CD4-positive, alpha-beta T cell treated with Interleukin-4 for 1 hour (primary cell): ENCODE measurements at regions not wholly inside any gene's neighbourhood (a gene's known extent, or its start where the extent isn't known, plus 50 kb on each side); places are given as distances from the start of the nearest gene placed in this dataset.

Experiments used
- DNase-seq, 2 donors: peaks; one replicate each; pipeline ENCODE4 v3.0.0-alpha.2; 2020 to 2022

DNA sequence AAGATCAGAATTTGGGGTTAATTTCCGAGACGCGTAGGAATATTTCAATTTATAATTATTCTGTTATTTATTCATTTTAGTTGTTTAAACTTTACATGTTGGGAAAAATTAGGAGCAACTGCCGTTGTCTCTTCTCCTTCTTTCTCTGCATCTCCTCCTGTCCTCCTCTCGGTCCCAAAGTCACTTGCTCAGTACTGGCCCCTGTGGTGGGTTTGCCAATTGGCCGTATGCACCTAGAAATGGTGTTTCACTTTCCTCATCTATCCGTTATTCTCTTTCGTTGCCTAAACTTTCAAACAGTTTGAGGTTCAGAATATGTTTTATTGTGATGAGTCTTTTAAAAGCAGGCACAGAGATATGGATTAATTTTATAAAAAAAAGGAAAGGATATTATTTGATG, 517.9 kb downstream of the PLCL1 start:
- no peak for DNase-seq

DNA sequence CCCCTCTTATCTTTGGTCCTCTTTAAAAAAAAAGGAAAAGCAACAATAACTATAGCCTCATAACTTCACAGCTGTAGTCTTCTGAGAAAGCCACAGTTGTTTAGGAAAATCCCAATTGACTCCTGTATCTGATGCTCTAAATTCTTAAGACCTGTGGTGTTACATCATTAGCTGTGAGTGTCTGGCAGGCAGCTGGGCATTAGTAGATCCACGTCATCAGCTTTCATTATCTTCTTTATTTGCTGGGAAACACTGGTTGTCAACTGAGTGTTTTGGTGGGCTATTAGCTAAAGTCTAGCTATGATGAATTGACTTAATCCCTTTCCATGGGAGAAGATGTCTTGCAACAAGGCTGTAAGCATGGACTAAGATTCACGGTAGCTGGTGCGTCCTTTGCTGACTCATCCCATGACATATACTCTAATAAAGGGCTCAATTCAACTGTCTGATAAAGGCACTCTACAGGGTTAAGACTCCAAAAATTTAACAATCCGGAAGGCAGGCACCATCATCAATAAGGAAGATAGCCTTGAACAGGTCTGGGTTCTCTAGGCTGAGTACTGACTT, 517.2 kb downstream of the PLCL1 start:
- DNase-seq: no peak

GRCh38 chr2:198316852-198317396, 512.5 kb downstream of the PLCL1 start:
- DNase-seq: no peak

DNA sequence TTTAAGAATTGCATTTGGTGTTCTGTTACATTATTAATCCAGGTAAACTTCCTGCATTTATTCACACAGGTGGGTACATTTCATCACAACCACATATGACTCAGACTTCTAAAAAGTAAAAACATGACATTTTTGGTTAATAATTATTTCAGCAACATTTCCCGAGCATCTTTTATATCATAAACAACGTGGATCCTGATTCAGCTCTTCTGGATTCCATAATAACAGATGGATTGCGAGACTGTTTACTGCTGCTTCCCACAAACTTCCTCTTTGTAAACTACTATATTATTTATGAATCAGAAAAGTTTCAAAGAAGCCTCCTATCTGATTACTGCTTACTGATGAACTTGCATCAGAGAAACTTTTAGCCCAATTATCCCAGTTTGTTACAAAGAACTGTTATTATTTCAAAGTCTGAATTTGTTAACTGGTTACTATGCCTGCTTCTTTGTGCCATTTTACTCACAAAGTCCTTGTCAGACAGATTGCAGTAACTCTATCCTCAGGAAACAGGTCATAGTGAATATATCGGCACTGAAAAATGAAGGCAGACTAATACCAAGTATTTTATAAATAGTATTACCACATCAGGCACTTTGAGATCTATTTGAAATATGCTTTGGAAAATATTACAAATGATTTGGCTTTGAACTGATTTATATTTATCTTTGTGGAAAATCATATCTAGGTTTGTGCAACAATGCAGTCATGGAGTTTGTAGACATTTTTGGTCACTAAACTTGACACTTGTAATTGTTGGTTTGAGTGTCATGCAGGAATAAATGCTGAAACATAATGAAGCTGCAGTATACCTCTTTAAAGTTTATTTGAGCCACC, 511.6 kb downstream of the PLCL1 start:
- DNase-seq: no peak

DNA sequence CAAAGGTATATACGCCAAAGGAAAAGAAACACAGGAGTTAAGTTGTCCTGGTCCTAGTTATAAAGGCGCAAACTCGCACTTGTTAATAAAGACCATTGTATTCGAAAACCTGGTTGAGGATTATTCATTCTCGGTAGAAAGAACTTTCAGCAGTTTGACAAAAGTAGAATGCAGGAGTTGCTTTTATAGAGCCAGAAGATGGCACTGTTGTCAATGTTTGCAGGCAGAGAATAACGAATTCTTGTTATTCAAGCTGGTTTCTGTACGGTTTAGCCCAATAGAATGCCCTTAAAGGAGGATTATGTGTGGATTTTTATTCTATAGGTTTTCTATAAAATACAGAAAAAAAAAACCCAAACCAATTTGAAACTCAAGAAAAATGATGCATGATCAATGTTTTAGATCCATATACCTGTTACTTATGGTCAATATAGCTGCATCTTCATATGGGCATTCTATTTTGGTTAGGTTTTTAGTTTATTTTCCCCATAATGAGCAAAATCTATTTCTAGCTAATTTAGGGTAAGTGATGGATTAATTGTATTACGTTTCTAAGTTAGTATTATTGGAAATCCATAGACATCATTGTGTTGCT, 510.3 kb downstream of the PLCL1 start:
- DNase-seq: peak in 1 of 2 donors; percentile 42

DNA sequence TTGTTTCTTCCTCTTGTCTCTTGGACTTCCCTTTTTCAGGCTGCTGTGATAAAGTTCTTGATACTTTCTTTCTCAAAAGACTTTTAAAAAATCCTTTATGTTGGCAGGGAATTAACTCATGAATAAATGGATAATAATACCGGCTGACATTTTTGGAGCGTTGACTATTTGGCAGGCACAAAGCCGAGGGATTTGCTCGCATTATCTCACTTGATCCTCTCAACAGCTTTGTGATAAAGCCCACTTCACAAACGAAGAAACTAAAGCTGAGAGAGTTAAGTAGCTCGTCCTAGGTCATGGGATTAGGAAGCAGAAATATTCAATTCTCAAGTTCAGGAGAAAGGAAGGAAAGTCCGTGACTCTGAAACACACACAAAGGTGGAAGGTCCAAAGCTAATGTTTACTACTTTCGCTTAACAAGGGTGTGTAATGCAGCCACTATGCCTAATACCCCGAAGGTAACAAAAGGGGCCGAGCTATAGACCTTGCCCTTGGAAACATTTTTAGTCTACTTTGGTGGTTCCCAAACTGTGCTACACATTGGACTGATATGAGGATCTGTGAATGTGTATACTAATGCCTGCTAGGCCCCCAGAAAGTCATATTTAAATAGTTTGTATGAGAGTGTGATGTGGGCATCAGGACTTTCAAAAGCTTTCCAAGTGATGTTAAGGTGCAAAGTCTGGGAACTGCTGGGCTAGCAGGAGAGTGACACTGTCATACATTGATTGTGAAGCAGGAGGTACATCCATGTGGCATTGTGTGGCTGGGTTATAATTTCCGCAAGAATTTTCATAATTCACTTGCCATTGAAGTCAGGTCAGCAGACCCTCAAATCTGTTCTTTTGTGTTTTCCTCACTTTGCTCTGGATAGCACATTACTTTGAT, 508.4 kb downstream of the PLCL1 start:
- no peak for DNase-seq

DNA sequence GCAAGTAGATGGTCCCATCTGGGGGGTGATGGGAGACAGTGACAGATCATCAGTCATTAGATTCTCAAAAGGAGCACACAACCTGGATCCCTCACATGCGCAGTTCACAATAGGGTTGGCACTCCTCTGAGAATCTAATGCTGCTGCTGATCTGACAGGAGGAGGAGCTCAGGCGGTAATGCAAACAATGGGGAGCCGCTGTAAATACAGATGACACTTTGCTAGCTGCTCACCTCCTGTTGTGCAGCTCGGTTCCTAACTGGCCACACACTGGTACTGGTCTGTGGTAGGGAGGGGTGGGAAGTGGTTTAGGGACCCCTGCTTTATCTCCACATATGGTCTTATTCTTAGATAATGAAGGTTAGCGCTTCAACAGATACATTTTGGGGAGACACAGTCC, 506.6 kb downstream of the PLCL1 start:
- DNase-seq: no peak

- DNase-seq: peak; percentile 31 to 60
Observed at GRCh38 chr2:198309673-198310280, 505.4 kb downstream of the PLCL1 start.

DNA sequence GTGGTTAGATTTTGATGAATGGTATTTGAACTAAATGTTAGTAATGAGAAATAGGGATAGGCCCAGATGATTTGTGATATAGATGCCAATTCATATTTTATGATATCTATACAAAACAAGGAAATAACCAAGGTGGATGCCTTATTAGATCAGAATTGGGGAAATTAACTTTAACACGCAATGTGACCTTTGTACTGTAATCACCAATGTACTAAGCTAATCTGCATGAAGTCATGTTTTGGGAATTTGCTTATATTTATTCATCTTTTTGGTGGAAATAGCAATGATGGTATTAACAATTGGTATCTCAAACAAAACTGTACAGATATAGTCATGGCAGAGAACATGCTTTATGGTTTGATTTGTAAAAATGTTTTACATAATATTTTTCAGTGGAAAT, 504.7 kb downstream of the PLCL1 start:
- no peak for DNase-seq

DNA sequence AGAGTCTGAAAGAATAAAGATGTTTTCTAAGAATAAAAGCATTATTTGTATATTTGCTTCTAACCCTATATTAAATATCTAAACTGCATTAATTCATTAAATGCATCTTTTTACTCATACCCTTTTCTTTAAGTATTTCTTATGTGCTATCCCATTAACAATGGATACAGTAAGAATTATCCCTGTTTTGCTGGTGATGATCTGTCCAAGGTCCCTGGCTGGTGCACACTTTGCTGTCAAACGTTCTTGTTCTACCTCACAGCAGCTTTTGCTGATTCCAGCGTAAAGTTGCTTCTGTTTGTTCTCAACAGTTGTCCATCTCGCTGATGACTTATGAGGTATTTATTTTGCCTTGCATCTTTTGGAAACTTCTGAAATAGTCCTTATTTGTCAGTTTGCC, 504.0 kb downstream of the PLCL1 start:
- no peak for DNase-seq

- no peak for DNase-seq
Observed at GRCh38 chr2:198307093-198307492, 502.7 kb downstream of the PLCL1 start.

GRCh38 chr2:198304859-198305258, 500.5 kb downstream of the PLCL1 start:
- no peak for DNase-seq

DNA sequence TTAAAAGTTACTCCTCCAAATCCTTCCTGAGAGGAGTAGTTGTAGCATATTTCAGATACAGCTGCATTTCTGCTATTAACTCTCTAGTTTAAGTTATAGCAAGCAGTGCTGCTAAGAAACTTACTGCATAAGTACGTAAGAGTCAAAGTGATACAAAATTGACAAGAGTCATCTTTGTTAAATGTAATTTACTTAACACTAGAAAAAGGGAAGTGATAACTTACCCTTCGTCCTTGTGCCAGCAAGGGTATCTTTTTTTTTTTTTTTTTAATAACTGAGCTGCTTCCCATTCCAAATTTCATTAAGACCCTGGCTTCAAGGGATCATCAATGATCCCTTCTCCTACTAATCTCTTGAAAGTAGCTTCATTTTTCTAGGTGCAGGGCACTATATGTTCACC, 493.0 kb downstream of the PLCL1 start:
- DNase-seq: no peak

GRCh38 chr2:198296665-198297308, 492.4 kb downstream of the PLCL1 start:
- peak; percentile 44 to 65 for DNase-seq

GRCh38 chr2:198293281-198293680, 488.9 kb downstream of the PLCL1 start:
- DNase-seq: no peak

DNA sequence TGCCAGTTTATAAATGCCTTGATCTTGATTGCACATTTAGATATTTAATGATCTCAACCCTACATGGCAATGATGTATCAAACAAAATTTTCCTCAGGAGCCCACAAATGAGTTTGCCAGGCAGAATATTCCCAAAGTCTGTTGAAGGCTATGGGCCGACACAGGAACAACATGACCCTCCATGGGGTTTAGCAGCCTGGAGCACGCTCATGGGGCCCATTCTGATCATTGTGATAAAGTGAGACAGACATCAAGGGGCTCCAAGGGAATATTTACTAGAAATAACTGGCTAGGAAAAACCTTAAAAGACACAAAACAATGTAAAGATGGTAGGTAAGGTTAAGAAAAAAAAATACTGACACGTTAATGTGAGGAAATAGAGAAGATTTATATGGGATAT, 485.4 kb downstream of the PLCL1 start:
- no peak for DNase-seq

DNA sequence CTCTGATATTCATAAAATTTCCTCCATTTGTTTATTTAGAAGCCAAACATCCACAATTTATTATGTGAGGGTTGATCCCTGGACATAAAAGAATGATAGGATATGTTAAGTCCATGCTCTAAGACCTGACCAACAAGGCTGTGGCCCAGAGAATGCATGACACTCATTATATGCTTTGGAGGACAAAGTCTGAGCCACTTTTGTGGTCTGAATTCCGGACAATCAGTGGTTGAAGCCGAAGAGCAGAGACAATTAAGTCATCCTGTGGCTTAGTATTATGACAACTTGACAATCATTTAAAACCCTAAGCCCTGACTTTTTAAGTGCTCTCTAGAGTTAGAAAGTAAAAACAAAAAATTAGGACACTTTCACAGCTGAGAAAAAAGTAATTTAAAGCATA, 483.3 kb downstream of the PLCL1 start:
- no peak for DNase-seq

DNA sequence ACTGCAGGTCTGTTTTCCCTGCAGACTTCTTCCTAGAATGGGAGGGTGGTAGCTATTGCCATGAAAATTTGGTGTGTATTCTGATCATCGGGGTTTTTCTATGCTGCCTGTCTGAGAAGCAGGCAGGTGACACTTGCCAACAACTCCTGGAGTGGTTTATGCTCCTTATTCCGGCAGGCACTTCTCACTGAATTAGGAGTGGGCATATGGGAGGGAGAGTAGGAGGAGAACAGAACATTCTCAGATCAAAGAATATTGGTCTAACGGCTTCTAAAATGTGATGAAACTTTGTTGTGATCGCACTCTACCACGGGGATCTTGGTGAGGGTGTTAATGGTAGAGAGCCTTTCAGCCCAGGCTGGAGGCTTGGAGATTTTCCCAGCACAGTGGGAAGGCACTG, 480.8 kb downstream of the PLCL1 start:
- no peak for DNase-seq

- DNase-seq: no peak
Observed at GRCh38 chr2:198283146-198283545, 478.8 kb downstream of the PLCL1 start.

DNA sequence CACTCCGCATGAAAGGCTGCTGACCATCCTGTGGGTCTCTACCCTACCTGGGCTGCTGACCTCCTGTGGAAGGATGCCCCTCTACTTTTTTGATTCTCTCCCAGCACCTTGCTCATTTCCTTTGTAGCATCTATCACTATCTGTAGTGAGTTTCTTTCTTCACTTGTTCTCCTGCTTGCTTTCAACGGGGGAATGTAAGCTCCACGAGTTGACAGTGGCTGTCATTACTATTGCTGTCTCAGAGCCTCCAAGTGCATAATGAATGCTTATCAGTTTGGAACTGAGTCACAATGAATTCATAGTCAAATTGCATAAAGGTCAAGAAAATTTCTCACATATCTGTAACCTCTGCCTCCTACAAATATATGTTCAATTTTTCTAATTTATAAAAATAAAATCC, 477.7 kb downstream of the PLCL1 start:
- no peak for DNase-seq

DNA sequence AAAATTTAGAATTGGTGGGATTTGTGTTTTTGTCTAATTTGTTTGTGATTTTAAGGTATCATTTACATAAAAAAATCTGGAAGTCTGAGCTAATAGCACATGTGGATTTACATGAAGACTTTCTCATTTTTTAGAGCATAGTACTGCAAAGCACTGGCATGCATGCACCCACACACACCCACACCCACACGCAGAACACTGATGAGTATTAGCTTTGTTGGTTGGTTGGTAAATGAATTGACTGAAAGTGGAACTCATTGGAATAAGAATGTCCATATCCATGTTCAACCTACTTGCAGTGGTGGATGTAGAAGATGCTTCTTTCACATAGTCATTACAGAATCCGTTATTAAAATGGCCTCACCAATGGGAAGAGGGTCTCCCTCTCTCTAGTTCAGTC, 475.8 kb downstream of the PLCL1 start:
- DNase-seq: no peak

- DNase-seq: no peak
Observed at GRCh38 chr2:198279026-198279425, 474.6 kb downstream of the PLCL1 start.
